GM18909 (cell line): ENCODE measurements at regions not wholly inside any gene's neighbourhood (a gene's known extent, or its start where the extent isn't known, plus 50 kb on each side); places are given as distances from the start of the nearest gene placed in this dataset.
"Not testable (repeated sequence)": the region's sequence is repeated elsewhere in the genome, so short reads cannot be mapped to it uniquely, and the experiment has no call there.

Experiments
- ATAC-seq: cut with Tn5 transposase; IDR thresholded peaks from one replicate; pipeline ENCODE4 v1.9.1; 2021; ENCODE audit warnings: mild to moderate bottlenecking; ENCODE audit not compliant: unreplicated experiment, poor library complexity

- ATAC-seq: no peak
Measured at GRCh38 chrX:13190051-13190450, 129.8 kb downstream of the ATXN3L start.

GRCh38 chrX:13189380-13189779 lies 130.5 kb downstream of the ATXN3L start:
- ATAC-seq: no peak

DNA sequence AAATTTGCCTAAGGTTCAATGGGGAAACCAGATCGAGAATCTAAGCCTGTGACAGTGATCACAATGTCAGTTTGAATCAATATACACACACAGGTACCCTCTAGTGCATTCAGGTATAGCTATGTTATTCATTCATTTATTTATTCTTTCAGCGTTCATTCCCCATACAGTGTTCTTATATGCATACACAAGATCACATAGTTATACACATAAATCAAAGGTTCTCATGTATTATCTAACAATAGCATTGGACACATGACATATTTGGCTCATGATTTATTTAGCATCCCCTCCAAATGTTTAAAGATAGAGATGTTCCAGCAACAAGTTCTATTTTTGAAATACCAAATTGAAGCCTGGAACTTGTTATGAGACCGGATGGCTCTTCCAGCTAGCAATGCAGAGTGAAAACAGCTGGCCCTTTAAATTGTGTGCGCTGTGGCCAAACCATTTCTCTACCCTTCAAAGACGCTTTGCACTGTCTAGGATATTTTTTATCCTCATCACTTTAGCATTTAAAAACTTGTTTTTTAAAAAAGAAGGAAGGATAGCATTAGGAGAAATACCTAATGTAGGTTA lies 131.0 kb downstream of the ATXN3L start:
- no peak for ATAC-seq

DNA sequence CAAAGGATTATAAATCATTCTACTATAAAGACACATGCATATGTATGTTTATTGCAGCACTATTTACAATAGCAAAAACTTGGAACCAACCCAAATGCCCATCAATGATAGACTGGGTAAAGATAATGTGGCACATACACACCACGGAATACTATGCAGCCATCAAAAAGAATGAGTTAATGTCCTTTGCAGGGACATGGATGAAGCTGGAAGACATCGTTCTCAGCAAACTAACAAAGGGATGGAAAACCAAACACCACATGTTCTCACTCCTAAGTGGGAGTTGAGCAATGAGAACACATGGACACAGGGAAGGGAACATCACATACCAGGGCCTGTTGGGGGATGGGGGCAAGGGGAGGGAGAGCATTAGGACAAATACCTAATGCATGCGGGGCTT lies 133.2 kb downstream of the ATXN3L start:
- not testable (repeated sequence) for ATAC-seq

DNA sequence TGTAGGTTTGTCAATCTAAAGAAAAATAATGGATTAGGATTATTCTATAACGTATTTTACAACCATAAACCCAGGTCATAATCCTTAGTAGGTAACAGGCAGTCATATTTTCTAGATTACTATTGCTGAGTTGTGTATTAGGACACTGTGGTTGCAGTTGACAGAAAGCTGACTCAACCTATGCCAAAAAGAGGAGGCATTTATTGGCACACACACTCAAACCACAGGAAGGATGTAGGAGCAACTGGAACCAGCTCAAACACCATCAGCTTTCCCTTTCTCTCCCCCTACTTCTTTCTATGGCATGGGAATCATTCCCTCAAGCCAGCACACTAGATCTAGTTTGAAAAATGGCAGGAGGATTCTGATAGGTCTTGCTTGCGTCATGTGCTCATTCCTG lies 136.4 kb upstream of the FAM9C start:
- ATAC-seq: no peak

GRCh38 chrX:13179586-13179985 lies 135.2 kb upstream of the FAM9C start:
- no peak for ATAC-seq

DNA sequence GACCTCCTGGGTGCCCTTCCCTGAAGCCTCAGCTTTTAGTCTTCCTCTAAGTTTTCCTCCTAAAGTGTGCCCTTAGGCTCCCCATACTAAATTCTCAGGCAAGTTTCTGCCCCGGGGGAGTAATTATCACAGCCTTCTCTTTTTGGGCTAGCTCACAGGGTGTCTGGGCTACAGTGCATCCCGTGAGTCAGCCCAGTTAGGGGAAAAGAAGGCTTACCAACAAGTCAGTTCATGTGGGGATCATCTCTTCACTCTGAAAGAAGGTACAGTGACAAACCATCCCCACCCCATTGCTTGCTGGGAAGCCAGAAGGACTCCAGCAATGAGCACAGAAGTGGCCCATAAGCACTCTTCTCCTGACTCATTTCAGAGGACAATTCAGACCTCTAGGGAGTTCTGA lies 134.7 kb upstream of the FAM9C start:
- no peak for ATAC-seq

GRCh38 chrX:13177921-13178566 lies 133.6 kb upstream of the FAM9C start:
- ATAC-seq: no peak

GRCh38 chrX:13175056-13175455 lies 130.6 kb upstream of the FAM9C start:
- ATAC-seq: no peak

GRCh38 chrX:13170966-13171558 lies 126.6 kb upstream of the FAM9C start:
- ATAC-seq: no peak

- ATAC-seq: no peak
Measured at GRCh38 chrX:13169684-13170083, 125.3 kb upstream of the FAM9C start.

DNA sequence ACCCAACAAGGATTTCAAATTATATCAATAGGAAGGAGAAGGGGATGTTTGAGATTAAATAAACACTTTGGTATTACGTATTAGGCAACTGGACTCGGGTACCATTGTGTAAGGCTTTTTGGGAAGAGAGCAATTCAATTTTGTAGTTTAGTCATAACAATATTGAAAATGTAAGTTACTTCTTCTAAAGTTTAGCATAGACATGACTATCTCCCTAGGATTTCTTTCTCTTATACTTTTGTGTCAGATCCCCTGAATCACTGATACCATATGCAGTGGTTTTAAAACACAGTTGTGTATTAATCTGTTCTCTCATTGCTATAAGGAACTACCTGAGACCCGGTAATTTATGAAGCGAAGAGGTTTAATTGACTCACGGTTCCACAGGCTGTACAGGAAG lies 123.8 kb upstream of the FAM9C start:
- ATAC-seq: no peak

- ATAC-seq: no peak
Measured at GRCh38 chrX:13167481-13168231, 123.2 kb upstream of the FAM9C start.

DNA sequence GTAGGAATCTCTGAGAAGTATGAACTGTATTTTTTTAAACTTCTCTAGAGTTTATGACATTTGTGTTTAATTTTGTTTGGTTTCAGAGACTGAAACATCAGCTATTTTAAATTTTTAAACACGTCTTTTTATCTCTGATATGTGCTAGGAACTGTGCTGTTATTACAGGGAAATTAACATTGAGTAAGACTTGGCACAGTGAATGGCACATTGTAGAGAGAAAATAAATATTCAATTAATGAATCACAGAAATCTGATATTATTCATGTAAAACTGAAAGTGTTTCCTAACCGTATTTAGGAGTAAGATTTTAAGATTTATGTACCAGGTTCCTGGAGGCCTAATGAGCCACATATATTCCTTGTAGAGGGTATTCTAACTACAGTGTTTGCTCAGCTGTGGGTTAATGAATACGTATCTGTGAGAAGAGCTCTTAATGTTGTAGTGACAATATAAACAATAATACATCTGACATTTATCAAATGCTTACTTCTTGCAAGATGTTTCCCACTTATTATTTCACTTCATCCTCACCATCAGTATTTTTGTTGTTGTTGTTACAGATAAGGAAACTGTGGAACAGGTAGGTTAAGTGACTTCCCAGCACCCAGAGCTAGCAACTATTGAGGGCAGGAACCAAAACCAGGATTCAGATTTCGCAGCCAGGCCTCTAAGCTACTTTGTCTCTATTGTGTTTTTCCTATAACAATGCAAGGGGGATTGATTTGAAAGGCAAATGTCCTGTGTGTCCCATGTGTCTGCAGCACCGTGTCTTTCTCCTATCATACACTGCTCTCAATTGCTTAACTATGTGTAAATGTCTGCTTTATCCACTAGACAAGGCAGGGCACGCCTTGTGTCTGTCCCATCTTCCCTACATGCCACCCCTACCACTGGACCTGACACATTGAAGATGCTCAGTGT lies 121.1 kb upstream of the FAM9C start:
- no peak for ATAC-seq

- ATAC-seq: no peak
Measured at GRCh38 chrX:13164611-13165010, 120.2 kb upstream of the FAM9C start.

GRCh38 chrX:13162772-13163410 lies 118.5 kb upstream of the FAM9C start:
- no peak for ATAC-seq

- ATAC-seq: no peak
Measured at GRCh38 chrX:13159886-13160285, 115.5 kb upstream of the FAM9C start.

DNA sequence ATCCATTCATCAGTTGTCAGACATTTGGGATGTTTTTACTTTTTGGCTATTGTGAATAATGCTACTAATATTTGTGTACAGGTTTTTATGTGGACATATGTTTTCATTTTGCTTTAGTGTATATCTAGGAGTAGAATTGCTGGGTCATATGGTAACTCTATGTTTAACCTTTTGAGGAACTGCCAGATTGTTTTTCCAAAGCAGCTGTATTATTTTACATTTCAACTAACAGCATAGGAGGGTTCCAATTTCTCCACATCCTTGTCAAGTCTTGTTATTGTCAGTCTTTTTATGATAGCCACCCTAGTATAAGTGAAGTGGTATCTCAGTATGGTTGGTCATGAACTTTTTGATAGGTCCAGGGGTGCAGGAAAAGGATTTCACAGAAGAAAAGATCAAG lies 114.5 kb upstream of the FAM9C start:
- ATAC-seq: no peak

DNA sequence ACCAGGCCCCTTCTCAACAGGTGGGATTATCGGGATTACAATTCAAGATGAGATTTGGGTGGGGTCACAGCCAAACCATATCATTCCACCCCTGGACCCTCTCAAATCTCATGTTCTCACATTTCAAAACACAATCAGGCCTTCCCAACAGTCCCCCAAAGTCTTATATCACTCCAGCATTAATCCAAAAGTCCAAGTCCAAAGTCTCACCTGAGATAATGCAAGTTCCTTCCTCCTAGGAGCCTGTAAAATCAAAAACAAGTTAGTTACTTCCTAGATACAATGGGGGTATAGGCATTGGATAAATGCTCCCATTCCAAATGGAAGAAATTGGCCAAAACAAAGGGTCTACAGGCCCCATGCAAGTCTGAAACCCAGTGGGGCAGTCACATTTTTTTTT lies 111.1 kb upstream of the FAM9C start:
- ATAC-seq: not testable (repeated sequence)

DNA sequence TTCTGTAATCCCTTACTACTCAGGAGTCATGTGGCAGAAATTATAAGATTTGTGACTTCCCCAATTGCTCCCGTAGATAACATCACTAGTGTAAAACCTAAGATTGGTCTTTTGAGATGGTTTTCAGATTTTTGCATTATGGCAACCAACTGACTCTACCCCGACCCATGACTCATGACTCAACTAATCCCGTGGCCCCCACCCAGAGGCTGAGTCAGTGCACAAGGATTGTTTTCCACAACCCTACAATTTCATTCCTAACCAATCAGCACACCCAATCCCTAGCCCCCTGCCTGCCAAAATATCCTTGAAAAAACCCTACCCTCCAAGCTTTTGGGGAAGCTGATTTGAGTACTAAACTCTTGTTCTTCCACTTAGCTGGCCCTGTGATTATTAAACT lies 109.4 kb upstream of the FAM9C start:
- no peak for ATAC-seq
